ENCODE measurements at regions not wholly inside any gene's neighbourhood (a gene's known extent, or its start where the extent isn't known, plus 50 kb on each side); places are given as distances from the start of the nearest gene placed in this dataset.
A peak's percentile ranks its signal among the peaks of the same experiment; 100 is the strongest.

DNA sequence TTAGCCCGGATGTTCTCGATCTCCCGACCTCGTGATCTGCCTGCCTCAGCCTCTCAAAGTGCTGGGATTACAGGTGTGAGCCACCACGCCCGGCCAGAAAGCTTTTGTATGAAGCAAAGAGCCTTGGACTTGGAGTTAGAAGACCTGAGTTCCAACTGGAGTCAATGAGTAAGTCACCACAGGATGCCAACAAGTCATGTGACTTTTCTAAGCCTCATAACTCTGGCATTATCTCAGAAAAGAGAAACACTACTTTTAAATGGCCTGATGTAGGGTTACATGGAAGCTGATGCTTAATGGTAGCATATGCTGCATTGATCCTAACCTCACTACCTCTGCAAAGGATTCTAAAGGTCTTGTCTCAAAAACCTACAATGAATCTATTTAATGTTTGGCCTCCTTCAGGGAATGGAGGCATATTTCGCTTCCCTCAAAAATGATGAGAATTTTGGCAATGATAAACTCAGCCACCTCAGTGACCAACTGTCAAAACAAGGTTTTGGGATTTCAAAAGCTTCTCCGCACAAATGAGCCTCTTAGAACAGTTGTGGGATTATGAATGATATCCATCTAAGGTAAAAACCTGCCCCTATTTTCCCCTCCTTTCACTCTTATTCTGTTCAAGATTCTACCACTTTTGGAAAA, 236.8 kb downstream of the ACTL7B start:
- Mint-ChIP-seq H3K36me3 (ENCODE audit: low read depth, unreplicated experiment) (no peaks in the 10 kb centered on the region), H3K4me1 (ENCODE audit: low read depth, unreplicated experiment) (peaks cover 2% of the 10 kb centered on the region), H3K27ac (ENCODE audit: unreplicated experiment) (no peak overlapping the region), H3K27me3 (ENCODE audit: low read depth, unreplicated experiment) (peaks cover 4% of the 10 kb centered on the region), H3K9me3 (ENCODE audit: unreplicated experiment) (peaks cover 6% of the 10 kb centered on the region), H3K4me3 (ENCODE audit: unreplicated experiment) (no peak overlapping the region)
- peak overlapping the region; percentile 1 for H3K4me2 ChIP-seq (ENCODE audit: low read length)
- peaks cover 33% of the 10 kb centered on the region for H3K4me1 ChIP-seq (ENCODE audit: insufficient read depth, low read length)
- DNase-seq (ENCODE audit: low read depth): peak; percentile 29
- no peaks in the 10 kb centered on the region for H3K27me3 ChIP-seq (ENCODE audit: insufficient read depth, low read length)
- no peaks in the 10 kb centered on the region for H3K79me2 ChIP-seq (ENCODE audit: insufficient read depth, low read length)
- peak; percentile 5 for FAIRE-seq
- no peaks in the 10 kb centered on the region for H4K20me1 ChIP-seq (ENCODE audit: insufficient read depth, low read length)
- H3K27ac ChIP-seq (ENCODE audit: low read depth, low read length): no peak overlapping the region
- TF ChIP-seq, protein P1, sequence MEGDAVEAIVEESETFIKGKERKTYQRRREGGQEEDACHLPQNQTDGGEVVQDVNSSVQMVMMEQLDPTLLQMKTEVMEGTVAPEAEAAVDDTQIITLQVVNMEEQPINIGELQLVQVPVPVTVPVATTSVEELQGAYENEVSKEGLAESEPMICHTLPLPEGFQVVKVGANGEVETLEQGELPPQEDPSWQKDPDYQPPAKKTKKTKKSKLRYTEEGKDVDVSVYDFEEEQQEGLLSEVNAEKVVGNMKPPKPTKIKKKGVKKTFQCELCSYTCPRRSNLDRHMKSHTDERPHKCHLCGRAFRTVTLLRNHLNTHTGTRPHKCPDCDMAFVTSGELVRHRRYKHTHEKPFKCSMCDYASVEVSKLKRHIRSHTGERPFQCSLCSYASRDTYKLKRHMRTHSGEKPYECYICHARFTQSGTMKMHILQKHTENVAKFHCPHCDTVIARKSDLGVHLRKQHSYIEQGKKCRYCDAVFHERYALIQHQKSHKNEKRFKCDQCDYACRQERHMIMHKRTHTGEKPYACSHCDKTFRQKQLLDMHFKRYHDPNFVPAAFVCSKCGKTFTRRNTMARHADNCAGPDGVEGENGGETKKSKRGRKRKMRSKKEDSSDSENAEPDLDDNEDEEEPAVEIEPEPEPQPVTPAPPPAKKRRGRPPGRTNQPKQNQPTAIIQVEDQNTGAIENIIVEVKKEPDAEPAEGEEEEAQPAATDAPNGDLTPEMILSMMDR (IDR thresholded peaks at IDR 0.05; ENCODE audit: insufficient read depth, low read depth, low read length): no peak
- TF ChIP-seq EZH2 (IDR thresholded peaks at IDR 0.05; ENCODE audit: insufficient read depth, low read length): no peak
- H3K36me3 ChIP-seq (ENCODE audit: insufficient read depth, low read length): no peaks in the 10 kb centered on the region
- no peaks in the 10 kb centered on the region for H3K9me3 ChIP-seq (ENCODE audit: insufficient read depth, low read depth, low read length)
- no peak overlapping the region for H3K4me3 ChIP-seq (ENCODE audit: insufficient read depth, low read depth, low read length)
- H3K9ac ChIP-seq (ENCODE audit: low read length): no peak overlapping the region
- no peak overlapping the region for H2AFZ ChIP-seq (ENCODE audit: low read depth, low read length)

DNA sequence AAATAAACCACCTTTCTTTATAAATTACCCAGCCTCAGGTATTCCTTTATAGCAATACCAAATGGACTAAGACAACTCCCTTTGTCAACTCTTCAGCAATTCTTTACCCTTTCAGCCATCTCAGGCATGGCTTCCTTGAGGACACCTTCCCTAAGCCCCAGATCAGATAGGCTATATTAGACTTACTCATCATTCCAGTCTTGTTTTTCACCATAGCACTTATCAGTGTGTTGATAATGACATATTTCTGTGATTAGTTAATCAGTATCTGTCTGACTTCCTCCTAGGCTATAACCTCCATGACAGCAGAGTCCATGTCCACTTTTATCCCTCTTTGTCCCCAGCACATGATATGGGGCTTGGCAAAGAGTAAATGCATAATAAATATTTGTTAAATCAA, 238.1 kb downstream of the ACTL7B start:
- peaks cover 6% of the 10 kb centered on the region for H3K9me3 Mint-ChIP-seq (ENCODE audit: unreplicated experiment)
- H3K27ac Mint-ChIP-seq (ENCODE audit: unreplicated experiment): no peak overlapping the region
- no peaks in the 10 kb centered on the region for H3K27me3 ChIP-seq (ENCODE audit: insufficient read depth, low read length)
- H3K9me3 ChIP-seq (ENCODE audit: insufficient read depth, low read depth, low read length): no peaks in the 10 kb centered on the region
- H3K4me1 ChIP-seq (ENCODE audit: insufficient read depth, low read length): peaks cover 31% of the 10 kb centered on the region
- no peaks in the 10 kb centered on the region for H4K20me1 ChIP-seq (ENCODE audit: insufficient read depth, low read length)
- H3K9ac ChIP-seq (ENCODE audit: low read length): no peak overlapping the region
- peaks cover 4% of the 10 kb centered on the region for H3K27me3 Mint-ChIP-seq (ENCODE audit: low read depth, unreplicated experiment)
- H3K4me3 Mint-ChIP-seq (ENCODE audit: unreplicated experiment): no peak overlapping the region
- no peaks in the 10 kb centered on the region for H3K36me3 Mint-ChIP-seq (ENCODE audit: low read depth, unreplicated experiment)
- H3K4me3 ChIP-seq (ENCODE audit: insufficient read depth, low read depth, low read length): no peak overlapping the region
- H3K36me3 ChIP-seq (ENCODE audit: insufficient read depth, low read length): no peaks in the 10 kb centered on the region
- no peaks in the 10 kb centered on the region for H3K79me2 ChIP-seq (ENCODE audit: insufficient read depth, low read length)
- FAIRE-seq (peak; percentile 49), DNase-seq (ENCODE audit: low read depth) (no peak)
- no peak overlapping the region for H3K27ac ChIP-seq (ENCODE audit: low read depth, low read length)
- H3K4me2 ChIP-seq (ENCODE audit: low read length): no peak overlapping the region
- no peak overlapping the region for H2AFZ ChIP-seq (ENCODE audit: low read depth, low read length)
- H3K4me1 Mint-ChIP-seq (ENCODE audit: low read depth, unreplicated experiment): peaks cover 2% of the 10 kb centered on the region
- no peak for TF ChIP-seq EZH2 (IDR thresholded peaks at IDR 0.05; ENCODE audit: insufficient read depth, low read length)
- TF ChIP-seq, protein P1 (IDR thresholded peaks at IDR 0.05; ENCODE audit: insufficient read depth, low read depth, low read length): no peak

DNA sequence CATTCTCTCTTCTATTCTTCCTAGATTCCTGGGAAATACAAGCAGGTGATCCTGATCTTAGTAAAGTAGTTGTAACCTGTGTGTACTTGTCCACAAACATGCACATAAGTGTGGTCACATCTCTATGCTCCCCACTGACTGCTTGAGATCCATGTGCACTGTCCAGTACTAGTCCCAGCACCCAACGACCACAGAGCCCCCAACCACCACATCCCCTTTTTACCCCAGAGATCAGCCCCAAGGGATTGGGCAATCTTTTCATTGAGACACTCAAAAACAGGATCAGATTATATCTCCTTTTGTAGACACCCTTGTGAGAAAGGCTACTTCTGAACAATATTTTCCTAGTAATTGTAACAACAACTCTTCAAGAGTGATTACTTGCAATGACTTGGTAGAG, 240.6 kb downstream of the ACTL7B start:
- H3K27me3 Mint-ChIP-seq (ENCODE audit: low read depth, unreplicated experiment): peaks cover 4% of the 10 kb centered on the region
- Histone ChIP-seq H3K4me1 (ENCODE audit: insufficient read depth, low read length) (peaks cover 12% of the 10 kb centered on the region), H2AFZ (ENCODE audit: low read depth, low read length) (no peak overlapping the region), H3K9me3 (ENCODE audit: insufficient read depth, low read depth, low read length) (no peaks in the 10 kb centered on the region), H4K20me1 (ENCODE audit: insufficient read depth, low read length) (no peaks in the 10 kb centered on the region), H3K4me2 (ENCODE audit: low read length) (no peak overlapping the region), H3K36me3 (ENCODE audit: insufficient read depth, low read length) (no peaks in the 10 kb centered on the region), H3K9ac (ENCODE audit: low read length) (no peak overlapping the region), H3K27me3 (ENCODE audit: insufficient read depth, low read length) (no peaks in the 10 kb centered on the region), H3K27ac (ENCODE audit: low read depth, low read length) (no peak overlapping the region), H3K79me2 (ENCODE audit: insufficient read depth, low read length) (no peaks in the 10 kb centered on the region), H3K4me3 (ENCODE audit: insufficient read depth, low read depth, low read length) (no peak overlapping the region)
- DNase-seq (ENCODE audit: low read depth) (no peak), FAIRE-seq (no peak)
- no peak overlapping the region for H3K4me3 Mint-ChIP-seq (ENCODE audit: unreplicated experiment)
- TF ChIP-seq, protein P1 (IDR thresholded peaks at IDR 0.05; ENCODE audit: insufficient read depth, low read depth, low read length): no peak
- TF ChIP-seq EZH2 (IDR thresholded peaks at IDR 0.05; ENCODE audit: insufficient read depth, low read length): no peak
- peaks cover 6% of the 10 kb centered on the region for H3K9me3 Mint-ChIP-seq (ENCODE audit: unreplicated experiment)
- no peaks in the 10 kb centered on the region for H3K36me3 Mint-ChIP-seq (ENCODE audit: low read depth, unreplicated experiment)
- no peak overlapping the region for H3K27ac Mint-ChIP-seq (ENCODE audit: unreplicated experiment)
- no peaks in the 10 kb centered on the region for H3K4me1 Mint-ChIP-seq (ENCODE audit: low read depth, unreplicated experiment)

All from astrocyte (in vitro differentiated cells and primary cell).